DOHH2 (cell line): ENCODE measurements at regions not wholly inside any gene's neighbourhood (a gene's known extent, or its start where the extent isn't known, plus 50 kb on each side); places are given as distances from the start of the nearest gene placed in this dataset.

ENCODE experiments used
- EZH2phosphoT487 ChIP-seq: fragments of 200-600 bp; sonication (generic); IDR thresholded peaks from 2 replicates; pipeline ENCODE4 v1.6.1; 2017; ENCODE audit warnings: borderline replicate concordance, mild to moderate bottlenecking, antibody characterized with exemption, low read length, moderate library complexity, mixed read lengths
- TF ChIP-seq, protein P1 (sequence below): fragments of 200-600 bp; sonication (generic); IDR thresholded peaks from one replicate; pipeline ENCODE4 v1.5.1; 2014; ENCODE audit warnings: antibody characterized with exemption, mild to moderate bottlenecking, low read depth, low read length; ENCODE audit not compliant: poor library complexity, severe bottlenecking

DNA sequence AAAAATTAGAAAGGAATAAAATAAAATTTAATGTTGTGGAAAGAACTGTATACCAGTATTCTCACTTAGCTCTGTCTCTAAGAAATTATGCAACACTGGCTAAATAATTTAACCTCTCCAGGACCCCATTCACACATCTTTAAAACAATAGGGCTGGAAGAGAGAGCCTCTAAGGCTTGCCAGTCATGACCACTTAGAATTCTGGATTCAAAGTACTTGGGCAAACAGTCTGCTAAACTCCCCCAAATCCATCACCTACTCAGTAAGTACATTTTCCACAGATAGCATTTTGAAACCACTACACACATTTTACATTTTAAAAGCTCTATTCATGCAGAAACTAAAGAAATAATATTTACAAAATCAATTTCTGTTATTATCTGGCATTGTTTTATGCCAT lies 291.7 kb downstream of the TMEM167A start:
- TF ChIP-seq, protein P1, sequence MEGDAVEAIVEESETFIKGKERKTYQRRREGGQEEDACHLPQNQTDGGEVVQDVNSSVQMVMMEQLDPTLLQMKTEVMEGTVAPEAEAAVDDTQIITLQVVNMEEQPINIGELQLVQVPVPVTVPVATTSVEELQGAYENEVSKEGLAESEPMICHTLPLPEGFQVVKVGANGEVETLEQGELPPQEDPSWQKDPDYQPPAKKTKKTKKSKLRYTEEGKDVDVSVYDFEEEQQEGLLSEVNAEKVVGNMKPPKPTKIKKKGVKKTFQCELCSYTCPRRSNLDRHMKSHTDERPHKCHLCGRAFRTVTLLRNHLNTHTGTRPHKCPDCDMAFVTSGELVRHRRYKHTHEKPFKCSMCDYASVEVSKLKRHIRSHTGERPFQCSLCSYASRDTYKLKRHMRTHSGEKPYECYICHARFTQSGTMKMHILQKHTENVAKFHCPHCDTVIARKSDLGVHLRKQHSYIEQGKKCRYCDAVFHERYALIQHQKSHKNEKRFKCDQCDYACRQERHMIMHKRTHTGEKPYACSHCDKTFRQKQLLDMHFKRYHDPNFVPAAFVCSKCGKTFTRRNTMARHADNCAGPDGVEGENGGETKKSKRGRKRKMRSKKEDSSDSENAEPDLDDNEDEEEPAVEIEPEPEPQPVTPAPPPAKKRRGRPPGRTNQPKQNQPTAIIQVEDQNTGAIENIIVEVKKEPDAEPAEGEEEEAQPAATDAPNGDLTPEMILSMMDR: no peak
- no peak for TF ChIP-seq EZH2phosphoT487
